ENCODE measurements at regions not wholly inside any gene's neighbourhood (a gene's known extent, or its start where the extent isn't known, plus 50 kb on each side); places are given as distances from the start of the nearest gene placed in this dataset.

- H3K4me3 ChIP-seq = no peak overlapping the region
- H3K36me3 ChIP-seq = no peaks in the 10 kb centered on the region
- H3K9me3 ChIP-seq = no peaks in the 10 kb centered on the region
- 81 to 90% (median 87%) methylated on average over 5 of the region's 5 CpGs for WGBS, 5 donors
- H3K4me1 ChIP-seq = peaks cover 0 to 11% (median 5%) of the 10 kb centered on the region in 4 donors
- no peaks in the 10 kb centered on the region for H3K27me3 ChIP-seq
- no peak overlapping the region for H3K27ac ChIP-seq
- TF ChIP-seq EP300 (IDR thresholded peaks at IDR 0.05) = no peak
- TF ChIP-seq POLR2A (IDR thresholded peaks at IDR 0.05) = no peak
- no peak for TF ChIP-seq CTCF (IDR thresholded peaks at IDR 0.05)
- TF ChIP-seq POLR2AphosphoS5 (IDR thresholded peaks at IDR 0.05) = no peak
- DNase-seq = no peak
- intact Hi-C loops (cut with DNase I; ENCODE audit: low total_unique reads) = no loop called here
These were observed 92.3 kb upstream of the PKDCC start for GRCh38 chr2:41955316-41956043.

- Histone ChIP-seq H3K9me3 (no peaks in the 10 kb centered on the region), H3K4me3 (no peak overlapping the region), H3K27me3 (no peaks in the 10 kb centered on the region), H3K36me3 (no peaks in the 10 kb centered on the region), H3K4me1 (peaks cover 0 to 11% (median 5%) of the 10 kb centered on the region in 4 donors), H3K27ac (no peak overlapping the region)
- WGBS, 5 donors = 72 to 85% (median 83%) methylated on average over 3 of the region's 3 CpGs
- intact Hi-C loops (cut with DNase I; ENCODE audit: low total_unique reads) = no loop called here
- no peak for DNase-seq
- TF ChIP-seq POLR2A (IDR thresholded peaks at IDR 0.05) = no peak
- no peak for TF ChIP-seq POLR2AphosphoS5 (IDR thresholded peaks at IDR 0.05)
- no peak for TF ChIP-seq CTCF (IDR thresholded peaks at IDR 0.05)
These were observed 90.4 kb upstream of the PKDCC start for GRCh38 chr2:41957431-41957830.

DNA sequence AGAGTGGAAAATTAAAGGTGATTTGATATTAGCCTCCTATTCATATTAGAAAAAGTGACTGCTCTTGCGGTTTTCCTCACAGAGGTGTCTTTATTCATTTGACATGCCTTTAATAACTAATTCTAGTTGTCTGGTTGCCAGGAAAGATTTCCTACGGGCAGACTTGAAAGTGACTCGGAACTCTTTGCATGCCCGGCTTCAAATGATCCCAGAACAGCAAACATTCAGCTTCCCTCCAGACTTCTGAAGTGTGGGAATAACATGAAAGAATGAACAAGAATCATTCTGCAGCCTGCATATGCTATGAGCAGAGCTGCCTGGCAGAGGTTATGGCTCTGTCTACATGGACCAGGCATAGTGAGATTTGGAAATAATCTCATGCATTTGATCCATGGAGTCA, 89.6 kb upstream of the PKDCC start:
- H3K36me3 ChIP-seq = no peaks in the 10 kb centered on the region
- intact Hi-C loops (cut with DNase I; ENCODE audit: low total_unique reads) = no loop called here
- no peak overlapping the region for H3K27ac ChIP-seq
- no peaks in the 10 kb centered on the region for H3K27me3 ChIP-seq
- no peak for DNase-seq
- 25 to 51% (median 38%) methylated on average over 4 of the region's 4 CpGs for WGBS, 5 donors
- no peaks in the 10 kb centered on the region for H3K9me3 ChIP-seq
- peaks cover 0 to 15% (median 6%) of the 10 kb centered on the region in 4 donors for H3K4me1 ChIP-seq
- no peak overlapping the region for H3K4me3 ChIP-seq
- TF ChIP-seq POLR2A (IDR thresholded peaks at IDR 0.05) (no peak), EP300 (IDR thresholded peaks at IDR 0.05) (no peak), POLR2AphosphoS5 (IDR thresholded peaks at IDR 0.05) (no peak), CTCF (IDR thresholded peaks at IDR 0.05) (no peak)

DNA sequence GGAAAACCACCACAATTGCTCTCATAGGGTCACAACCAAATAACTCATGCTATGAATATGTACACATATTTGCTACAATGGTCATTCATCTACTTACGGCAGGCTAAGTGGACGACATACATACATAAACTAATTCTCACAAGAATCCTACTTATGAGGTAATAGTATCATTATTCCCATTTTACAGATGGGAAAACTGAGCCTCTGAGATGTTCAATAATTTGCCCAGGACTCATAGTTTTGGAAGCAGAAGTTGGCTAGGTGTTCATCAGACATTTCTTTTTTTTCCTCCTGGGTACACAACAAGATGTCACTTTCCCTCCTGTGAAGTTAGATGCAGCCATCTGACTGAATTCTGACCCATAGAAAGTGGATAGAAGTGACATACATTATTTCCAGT, 89.0 kb upstream of the PKDCC start:
- WGBS, 5 donors = 81 to 93% (median 87%) methylated on average over 2 of the region's 2 CpGs
- TF ChIP-seq EP300 (IDR thresholded peaks at IDR 0.05) (no peak), POLR2AphosphoS5 (IDR thresholded peaks at IDR 0.05) (no peak), CTCF (IDR thresholded peaks at IDR 0.05) (no peak), POLR2A (IDR thresholded peaks at IDR 0.05) (no peak)
- intact Hi-C loops (cut with DNase I; ENCODE audit: low total_unique reads) = no loop called here
- Histone ChIP-seq H3K36me3 (no peaks in the 10 kb centered on the region), H3K9me3 (no peaks in the 10 kb centered on the region), H3K27ac (no peak overlapping the region), H3K4me3 (no peak overlapping the region), H3K27me3 (no peaks in the 10 kb centered on the region), H3K4me1 (peaks cover 0 to 21% (median 8%) of the 10 kb centered on the region in 4 donors)
- DNase-seq = no peak

Data from stomach (tissue), 8 donors.